GM12878 (cell line): ENCODE measurements at regions not wholly inside any gene's neighbourhood (a gene's known extent, or its start where the extent isn't known, plus 50 kb on each side); places are given as distances from the start of the nearest gene placed in this dataset.

Experiments used
- ATAC-seq: fragments of 200-7000 bp; cut with Tn5 transposase; 3 replicates; pipeline ENCODE4 v1.9.1; 2020; ENCODE audit warnings: mild to moderate bottlenecking, moderate library complexity
- BruUV-seq: library from RNA; stranded (reverse); fragments of 400-500 nt; replicated peaks from 2 replicates; lab custom pipeline; 2021; lab: Mats Ljungman, UMichigan
- CTCF ChIA-PET: fragments of 300-600 bp; sonication (Branson Sonifier 250); formaldehyde crosslinking; extraction: SDS; loops from one replicate; lab custom pipeline; 2021; ENCODE audit warnings: inconsistent platforms; lab: Yijun Ruan, JAX
- POLR2A ChIA-PET: fragments of 350-600 bp; formaldehyde crosslinking; extraction: SDS; loops from one replicate; lab custom pipeline; 2021; ENCODE audit warnings: inconsistent platforms; lab: Charles Lee
- RAD21 ChIA-PET: fragments of 300-600 bp; sonication (Branson Sonifier 250); formaldehyde crosslinking; loops from one replicate; lab custom pipeline; 2023; ENCODE audit warnings: antibody characterized with exemption; ENCODE audit not compliant: unreplicated experiment; lab: Charles Lee
- SMC1A ChIA-PET: fragments of 300-600 bp; sonication (Branson Sonifier 250); formaldehyde crosslinking; loops from one replicate; lab custom pipeline; 2023; ENCODE audit not compliant: unreplicated experiment, uncharacterized antibody; lab: Charles Lee
- DNase-seq: peaks from one replicate; pipeline ENCODE4 v3.0.0-alpha.2; 2011; ENCODE audit warnings: low read depth, low spot score
- FAIRE-seq: peaks from 3 replicates; lab custom pipeline; 2011; peaks lifted over from hg19 to GRCh38; lab: Jason Lieb, UNC
- H2AFZ ChIP-seq: 2 replicates; pipeline ENCODE4 v1.6.0; 2011; ENCODE audit warnings: low read depth, low read length, control low read depth; ENCODE audit not compliant: control insufficient read depth
- H3K27ac ChIP-seq: 2 replicates; pipeline ENCODE4 v1.5.1; 2011; ENCODE audit warnings: control low read depth; ENCODE audit not compliant: control insufficient read depth, insufficient read depth
- H3K27me3 ChIP-seq, 2 experiments: replicated peaks in 1 of 2; 2 replicates each; pipeline versions ENCODE4 v1.6.0 to v1.6.1; 2011; ENCODE audit warnings: low read length in 1 of 2; ENCODE audit not compliant: control insufficient read depth in 2 of 2, insufficient read depth in 2 of 2
- H3K36me3 ChIP-seq, 2 experiments: 2 replicates each; pipeline ENCODE4 v1.5.1; 2011; ENCODE audit warnings: low read length in 1 of 2; ENCODE audit not compliant: control insufficient read depth in 2 of 2, insufficient read depth in 2 of 2
- H3K4me1 ChIP-seq: 2 replicates; pipeline ENCODE4 v1.6.1; 2011; ENCODE audit warnings: mild to moderate bottlenecking, low read length, moderate library complexity, mixed read lengths; ENCODE audit not compliant: control insufficient read depth, insufficient read depth
- H3K4me2 ChIP-seq: 2 replicates; pipeline ENCODE4 v1.6.0; 2011; ENCODE audit warnings: control low read depth; ENCODE audit not compliant: control insufficient read depth, insufficient read depth
- H3K4me3 ChIP-seq: fragments of 200-600 bp; sonication (generic); 2 replicates; pipeline ENCODE4 v1.5.1; 2016
- H3K79me2 ChIP-seq: 2 replicates; pipeline ENCODE4 v1.6.0; 2011; ENCODE audit warnings: low read length; ENCODE audit not compliant: control insufficient read depth, insufficient read depth
- H3K9ac ChIP-seq: 2 replicates; pipeline ENCODE4 v1.8.0; 2011; ENCODE audit warnings: low read length, control low read depth, mixed read lengths; ENCODE audit not compliant: control insufficient read depth, insufficient read depth
- H3K9me3 ChIP-seq: replicated peaks from 3 replicates; pipeline ENCODE4 v1.5.1; 2011; ENCODE audit warnings: mild to moderate bottlenecking, low read length; ENCODE audit not compliant: control insufficient read depth, insufficient read depth
- H4K20me1 ChIP-seq: 2 replicates; pipeline ENCODE4 v1.6.0; 2011; ENCODE audit not compliant: control insufficient read depth, insufficient read depth
- ATF7 ChIP-seq: fragments of 450-650 bp; IDR thresholded peaks from 2 replicates; pipeline ENCODE4 v1.6.1; 2016; ENCODE audit warnings: low read depth, mild to moderate bottlenecking
- BCL11A ChIP-seq: IDR thresholded peaks from 2 replicates; pipeline ENCODE4 v1.6.1; 2011; ENCODE audit warnings: low read depth, low read length
- BHLHE40 ChIP-seq, 2 experiments: fragments of 450-650 bp in 1 of 2; IDR thresholded peaks; 2 replicates each; pipeline ENCODE4 v1.6.1; 2011 to 2017; ENCODE audit warnings: low read depth in 2 of 2, borderline replicate concordance in 1 of 2, improper control_type of control experiment in 1 of 2, low read length in 1 of 2, mild to moderate bottlenecking in 1 of 2
- BMI1 ChIP-seq: fragments of 450-650 bp; IDR thresholded peaks from 2 replicates; pipeline ENCODE4 v1.6.1; 2016; ENCODE audit warnings: mild to moderate bottlenecking, moderate library complexity, borderline replicate concordance
- CBFB ChIP-seq: IDR thresholded peaks from 2 replicates; pipeline ENCODE4 v1.6.1; 2016; ENCODE audit warnings: antibody characterized with exemption, low read depth
- EGR1 ChIP-seq, 2 experiments: IDR thresholded peaks; 1 replicate in 1 of 2; 2 replicates in 1 of 2; pipeline ENCODE4 v1.6.1; 2011 to 2012; ENCODE audit warnings: low read depth in 2 of 2, low read length in 2 of 2, borderline replicate concordance in 1 of 2, mild to moderate bottlenecking in 1 of 2, moderate library complexity in 1 of 2
- RUNX3 ChIP-seq: IDR thresholded peaks from 2 replicates; pipeline ENCODE4 v1.6.1; 2012; ENCODE audit warnings: low read length, inconsistent platforms
- SPI1 ChIP-seq: IDR thresholded peaks from 2 replicates; pipeline ENCODE4 v1.6.1; 2011; ENCODE audit warnings: low read depth, mild to moderate bottlenecking, low read length, moderate library complexity, borderline replicate concordance; ENCODE audit not compliant: insufficient read depth
- SREBF1 ChIP-seq: IDR thresholded peaks from 2 replicates; pipeline ENCODE4 v1.6.1; 2012; ENCODE audit warnings: mild to moderate bottlenecking, low read length
- TAF1 ChIP-seq: IDR thresholded peaks from 2 replicates; pipeline ENCODE4 v1.6.1; 2011; ENCODE audit warnings: mild to moderate bottlenecking, low read depth, low read length, borderline replicate concordance
- TCF12 ChIP-seq: IDR thresholded peaks from 2 replicates; pipeline ENCODE4 v1.6.1; 2011; ENCODE audit warnings: low read depth, mild to moderate bottlenecking, low read length
- TCF7 ChIP-seq: IDR thresholded peaks from 2 replicates; pipeline ENCODE4 v1.6.1; 2014; ENCODE audit warnings: antibody characterized with exemption, borderline replicate concordance
- YY1 ChIP-seq: IDR thresholded peaks from 2 replicates; pipeline ENCODE4 v1.6.1; 2011; ENCODE audit warnings: low read depth, mild to moderate bottlenecking, low read length
- ZNF207 ChIP-seq: fragments of 450-650 bp; IDR thresholded peaks from 2 replicates; pipeline ENCODE4 v1.6.1; 2014; ENCODE audit warnings: antibody characterized with exemption, mild to moderate bottlenecking, borderline replicate concordance
- ZNF274 ChIP-seq: IDR thresholded peaks from one replicate; pipeline ENCODE4 v1.8.0; 2011; ENCODE audit not compliant: insufficient read length, insufficient read depth
- WGBS: methylation state at CpG from one replicate; pipeline ENCODE4 v1.1.6; 2016; ENCODE audit warnings: low lambda C conversion rate; ENCODE audit not compliant: insufficient replicate concordance, insufficient coverage; ENCODE audit errors: missing lambda C conversion rate; 5-methylcytosine and 5-hydroxymethylcytosine counted together
- in situ Hi-C: fragments of 300-500 bp; cut with MboI; formaldehyde crosslinking; loops from 9 replicates; pipeline ENCODE4 v1.14.3; 2018; ENCODE audit warnings: mixed read lengths
- intact Hi-C: fragments of 100-400 bp; cut with micrococcal nuclease; formaldehyde crosslinking; loops from one replicate; pipeline ENCODE4 v1.14.2; 2022; ENCODE audit not compliant: unreplicated experiment
- TF ChIP-seq, protein P1 (sequence below): fragments of 450-650 bp; IDR thresholded peaks from 2 replicates; pipeline ENCODE4 v1.6.1; 2018; ENCODE audit warnings: borderline replicate concordance, mild to moderate bottlenecking; ENCODE audit not compliant: partially characterized antibody
- TF ChIP-seq, protein P2 (sequence below): fragments of 450-650 bp; IDR thresholded peaks from 2 replicates; pipeline ENCODE4 v1.6.1; 2016; ENCODE audit warnings: mild to moderate bottlenecking
- TF ChIP-seq, protein P3 (sequence below): fragments of 150-350 bp; IDR thresholded peaks from 2 replicates; pipeline ENCODE4 v1.6.1; 2016; ENCODE audit warnings: low read depth, low read length

DNA sequence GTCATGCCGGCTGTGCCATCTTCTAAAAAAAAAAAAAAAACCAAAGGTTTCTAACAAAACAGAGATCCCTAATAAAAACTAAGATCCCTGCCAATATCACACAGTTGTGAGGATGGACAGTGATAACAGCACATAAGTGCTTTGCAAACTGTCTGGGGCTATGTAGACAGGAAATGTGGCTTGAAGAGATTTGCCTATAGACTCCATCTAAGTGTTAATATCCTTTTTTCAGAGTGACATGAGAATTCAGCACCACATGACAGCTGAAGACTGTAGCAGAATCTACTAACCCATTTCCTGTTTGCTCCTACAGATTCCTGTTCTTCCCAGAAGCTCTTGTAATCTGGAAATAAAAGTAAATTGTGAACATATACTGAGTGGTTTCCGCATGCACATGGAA lies 215.4 kb downstream of the KDR start:
- in situ Hi-C loops: no loop called here
- WGBS: 52% methylated on average over 1 of the region's 2 CpGs
- H3K36me3 ChIP-seq: no peaks in the 10 kb centered on the region
- no peaks in the 10 kb centered on the region for H4K20me1 ChIP-seq
- no peak overlapping the region for H2AFZ ChIP-seq
- ATAC-seq: no peak
- no peak overlapping the region for H3K27ac ChIP-seq
- RAD21 ChIA-PET: no interaction called here
- H3K9ac ChIP-seq: no peak overlapping the region
- no peaks in the 10 kb centered on the region for H3K4me1 ChIP-seq
- no peak overlapping the region for H3K4me2 ChIP-seq
- no peaks in the 10 kb centered on the region for H3K27me3 ChIP-seq
- H3K4me3 ChIP-seq: no peak overlapping the region
- H3K79me2 ChIP-seq: no peaks in the 10 kb centered on the region
- intact Hi-C loops: no loop called here
- no peak for FAIRE-seq
- no peaks in the 10 kb centered on the region for H3K9me3 ChIP-seq
- DNase-seq: no peak
- SMC1A ChIA-PET: no interaction called here
- CTCF ChIA-PET: no interaction called here
- BruUV-seq: no TSS peak
- POLR2A ChIA-PET: no interaction called here
- TF ChIP-seq, protein P1, sequence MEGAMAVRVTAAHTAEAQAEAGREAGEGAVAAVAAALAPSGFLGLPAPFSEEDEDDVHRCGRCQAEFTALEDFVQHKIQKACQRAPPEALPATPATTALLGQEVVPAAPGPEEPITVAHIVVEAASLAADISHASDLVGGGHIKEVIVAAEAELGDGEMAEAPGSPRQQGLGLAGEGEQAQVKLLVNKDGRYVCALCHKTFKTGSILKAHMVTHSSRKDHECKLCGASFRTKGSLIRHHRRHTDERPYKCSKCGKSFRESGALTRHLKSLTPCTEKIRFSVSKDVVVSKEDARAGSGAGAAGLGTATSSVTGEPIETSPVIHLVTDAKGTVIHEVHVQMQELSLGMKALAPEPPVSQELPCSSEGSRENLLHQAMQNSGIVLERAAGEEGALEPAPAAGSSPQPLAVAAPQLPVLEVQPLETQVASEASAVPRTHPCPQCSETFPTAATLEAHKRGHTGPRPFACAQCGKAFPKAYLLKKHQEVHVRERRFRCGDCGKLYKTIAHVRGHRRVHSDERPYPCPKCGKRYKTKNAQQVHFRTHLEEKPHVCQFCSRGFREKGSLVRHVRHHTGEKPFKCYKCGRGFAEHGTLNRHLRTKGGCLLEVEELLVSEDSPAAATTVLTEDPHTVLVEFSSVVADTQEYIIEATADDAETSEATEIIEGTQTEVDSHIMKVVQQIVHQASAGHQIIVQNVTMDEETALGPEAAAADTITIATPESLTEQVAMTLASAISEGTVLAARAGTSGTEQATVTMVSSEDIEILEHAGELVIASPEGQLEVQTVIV: no peak
- TF ChIP-seq, protein P2, sequence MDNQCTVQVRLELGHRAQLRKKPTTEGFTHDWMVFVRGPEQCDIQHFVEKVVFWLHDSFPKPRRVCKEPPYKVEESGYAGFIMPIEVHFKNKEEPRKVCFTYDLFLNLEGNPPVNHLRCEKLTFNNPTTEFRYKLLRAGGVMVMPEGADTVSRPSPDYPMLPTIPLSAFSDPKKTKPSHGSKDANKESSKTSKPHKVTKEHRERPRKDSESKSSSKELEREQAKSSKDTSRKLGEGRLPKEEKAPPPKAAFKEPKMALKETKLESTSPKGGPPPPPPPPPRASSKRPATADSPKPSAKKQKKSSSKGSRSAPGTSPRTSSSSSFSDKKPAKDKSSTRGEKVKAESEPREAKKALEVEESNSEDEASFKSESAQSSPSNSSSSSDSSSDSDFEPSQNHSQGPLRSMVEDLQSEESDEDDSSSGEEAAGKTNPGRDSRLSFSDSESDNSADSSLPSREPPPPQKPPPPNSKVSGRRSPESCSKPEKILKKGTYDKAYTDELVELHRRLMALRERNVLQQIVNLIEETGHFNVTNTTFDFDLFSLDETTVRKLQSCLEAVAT: no peak
- TF ChIP-seq, protein P3, sequence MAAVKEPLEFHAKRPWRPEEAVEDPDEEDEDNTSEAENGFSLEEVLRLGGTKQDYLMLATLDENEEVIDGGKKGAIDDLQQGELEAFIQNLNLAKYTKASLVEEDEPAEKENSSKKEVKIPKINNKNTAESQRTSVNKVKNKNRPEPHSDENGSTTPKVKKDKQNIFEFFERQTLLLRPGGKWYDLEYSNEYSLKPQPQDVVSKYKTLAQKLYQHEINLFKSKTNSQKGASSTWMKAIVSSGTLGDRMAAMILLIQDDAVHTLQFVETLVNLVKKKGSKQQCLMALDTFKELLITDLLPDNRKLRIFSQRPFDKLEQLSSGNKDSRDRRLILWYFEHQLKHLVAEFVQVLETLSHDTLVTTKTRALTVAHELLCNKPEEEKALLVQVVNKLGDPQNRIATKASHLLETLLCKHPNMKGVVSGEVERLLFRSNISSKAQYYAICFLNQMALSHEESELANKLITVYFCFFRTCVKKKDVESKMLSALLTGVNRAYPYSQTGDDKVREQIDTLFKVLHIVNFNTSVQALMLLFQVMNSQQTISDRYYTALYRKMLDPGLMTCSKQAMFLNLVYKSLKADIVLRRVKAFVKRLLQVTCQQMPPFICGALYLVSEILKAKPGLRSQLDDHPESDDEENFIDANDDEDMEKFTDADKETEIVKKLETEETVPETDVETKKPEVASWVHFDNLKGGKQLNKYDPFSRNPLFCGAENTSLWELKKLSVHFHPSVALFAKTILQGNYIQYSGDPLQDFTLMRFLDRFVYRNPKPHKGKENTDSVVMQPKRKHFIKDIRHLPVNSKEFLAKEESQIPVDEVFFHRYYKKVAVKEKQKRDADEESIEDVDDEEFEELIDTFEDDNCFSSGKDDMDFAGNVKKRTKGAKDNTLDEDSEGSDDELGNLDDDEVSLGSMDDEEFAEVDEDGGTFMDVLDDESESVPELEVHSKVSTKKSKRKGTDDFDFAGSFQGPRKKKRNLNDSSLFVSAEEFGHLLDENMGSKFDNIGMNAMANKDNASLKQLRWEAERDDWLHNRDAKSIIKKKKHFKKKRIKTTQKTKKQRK: no peak
- TF ChIP-seq ZNF274 (no peak), ZNF207 (no peak), BHLHE40 (IDR thresholded peaks at IDR 0.05; ENCODE audit: borderline replicate concordance in 1 of 2, low read depth in 2 of 2, low read length in 1 of 2) (no peak), ATF7 (no peak), BMI1 (no peak), TAF1 (no peak), TCF12 (no peak), YY1 (no peak), CBFB (no peak), BCL11A (no peak), TCF7 (no peak), SREBF1 (no peak), EGR1 (IDR thresholded peaks at IDR 0.05; ENCODE audit: borderline replicate concordance in 1 of 2, low read depth in 2 of 2, low read length in 2 of 2) (no peak), RUNX3 (no peak), SPI1 (no peak)
